ENCODE measurements at regions not wholly inside any gene's neighbourhood (a gene's known extent, or its start where the extent isn't known, plus 50 kb on each side); places are given as distances from the start of the nearest gene placed in this dataset.

DNA sequence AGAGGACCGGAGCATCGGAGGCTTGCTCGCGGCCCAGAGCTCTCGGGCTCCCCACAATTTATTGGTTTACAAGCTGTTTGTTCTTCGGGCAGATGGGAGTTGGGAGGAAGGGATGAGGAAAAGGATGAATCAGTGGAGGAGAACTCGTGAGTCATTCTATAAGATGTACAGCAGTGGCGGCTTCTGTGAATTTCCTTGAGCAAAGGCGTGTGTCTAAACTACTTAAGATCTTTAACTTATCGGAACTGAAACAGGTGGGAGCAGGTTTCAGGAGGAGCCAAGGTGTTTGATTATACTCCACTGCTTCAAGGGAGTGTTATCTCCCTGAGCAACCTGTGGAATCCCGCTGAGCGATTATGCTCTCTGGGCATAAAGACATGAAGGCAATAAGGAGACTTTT is 50.5 kb upstream of the IBTK start:
- Mint-ChIP-seq H3K27ac (no peak overlapping the region), H3K4me3 (no peak overlapping the region), H3K27me3 (ENCODE audit: low read depth) (peaks cover 10% of the 10 kb centered on the region), H3K36me3 (ENCODE audit: low read depth) (no peaks in the 10 kb centered on the region), H3K4me1 (ENCODE audit: low read depth) (no peaks in the 10 kb centered on the region), H3K9me3 (peaks cover 7% of the 10 kb centered on the region)
- CTCF ChIA-PET, result interaction anchor here (0.7 kb wide), 1 partner anchor 22 kb away, joined by 4 read pairs; no protein-coding TSS in a partner anchor
- intact Hi-C loops (cut with micrococcal nuclease), result no loop called here
- no peak for DNase-seq
